Umbilical cord (tissue), 1 donor: ENCODE measurements at regions not wholly inside any gene's neighbourhood (a gene's known extent, or its start where the extent isn't known, plus 50 kb on each side); places are given as distances from the start of the nearest gene placed in this dataset.
"Not testable (repeated sequence)": the region's sequence is repeated elsewhere in the genome, so short reads cannot be mapped to it uniquely, and the experiment has no call there.

Experiments
- DNase-seq: peaks from one replicate; pipeline ENCODE4 v3.0.0-alpha.2; 2015; ENCODE audit warnings: low spot score

- no peak for DNase-seq
Measured at GRCh38 chr10:80946957-80947726, 409.4 kb downstream of the SH2D4B start.

- DNase-seq, result no peak
Measured at GRCh38 chr10:80949785-80950184, 412.1 kb downstream of the SH2D4B start.

- DNase-seq, result no peak
Measured at GRCh38 chr10:80952436-80952835, 414.7 kb downstream of the SH2D4B start.

- DNase-seq, result no peak
Measured at GRCh38 chr10:80957161-80957560, 419.5 kb downstream of the SH2D4B start.

- no peak for DNase-seq
Measured at GRCh38 chr10:80964179-80964578, 426.5 kb downstream of the SH2D4B start.

GRCh38 chr10:80964955-80965614 lies 427.4 kb downstream of the SH2D4B start:
- peak; percentile 11 for DNase-seq

GRCh38 chr10:80966326-80966986 lies 428.8 kb downstream of the SH2D4B start:
- peak; percentile 16 for DNase-seq

GRCh38 chr10:80967357-80967756 lies 429.7 kb downstream of the SH2D4B start:
- not testable (repeated sequence) for DNase-seq

- no peak for DNase-seq
Measured at GRCh38 chr10:80968903-80969302, 431.2 kb downstream of the SH2D4B start.

- DNase-seq, result no peak
Measured at GRCh38 chr10:80971461-80971860, 433.8 kb downstream of the SH2D4B start.

GRCh38 chr10:80976658-80977057 lies 439.0 kb downstream of the SH2D4B start:
- no peak for DNase-seq

- no peak for DNase-seq
Measured at GRCh38 chr10:80985102-80985501, 447.4 kb downstream of the SH2D4B start.

- no peak for DNase-seq
Measured at GRCh38 chr10:80986596-80986995, 448.9 kb downstream of the SH2D4B start.

- DNase-seq, result no peak
Measured at GRCh38 chr10:80988755-80989154, 451.1 kb downstream of the SH2D4B start.

- DNase-seq, result no peak
Measured at GRCh38 chr10:80996615-80997193, 459.0 kb downstream of the SH2D4B start.

GRCh38 chr10:81000781-81001180 lies 463.1 kb downstream of the SH2D4B start:
- no peak for DNase-seq

- DNase-seq, result no peak
Measured at GRCh38 chr10:81002382-81002781, 464.7 kb downstream of the SH2D4B start.

- no peak for DNase-seq
Measured at GRCh38 chr10:81007872-81008271, 470.2 kb downstream of the SH2D4B start.

- peak; percentile 43 for DNase-seq
Measured at GRCh38 chr10:81008726-81009125, 471.0 kb downstream of the SH2D4B start.

- DNase-seq, result no peak
Measured at GRCh38 chr10:81009296-81009695, 471.6 kb downstream of the SH2D4B start.

GRCh38 chr10:81013771-81014170 lies 476.1 kb downstream of the SH2D4B start:
- peak; percentile 27 for DNase-seq
